A549 (cell line): ENCODE measurements at regions not wholly inside any gene's neighbourhood (a gene's known extent, or its start where the extent isn't known, plus 50 kb on each side); places are given as distances from the start of the nearest gene placed in this dataset.

Source experiments
- EHMT2 ChIP-seq: fragments of 200-600 bp; sonication (generic); IDR thresholded peaks from 2 replicates; pipeline ENCODE4 v1.6.1; 2016; ENCODE audit warnings: antibody characterized with exemption, low read depth, mild to moderate bottlenecking, moderate library complexity
- FOSL2 ChIP-seq, 2 experiments: fragments of 450-650 bp in 1 of 2; fragments of >200 bp in 1 of 2; sonication (Bioruptor Twin) in 1 of 2; formaldehyde crosslinking; IDR thresholded peaks; 2 replicates each; pipeline versions ENCODE4 v1.5.0 to v1.6.1; 2016 to 2020; ENCODE audit warnings: mild to moderate bottlenecking in 1 of 2, moderate library complexity in 1 of 2
- FOXS1 ChIP-seq: fragments of 250-450 bp; sonication (Bioruptor Pico); IDR thresholded peaks from 2 replicates; pipeline ENCODE4 v1.5.0; 2020; ENCODE audit warnings: mild to moderate bottlenecking, moderate library complexity
- NFE2L2 ChIP-seq: fragments of 150-350 bp; conservative IDR thresholded peaks from 2 replicates; pipeline ENCODE4 v1.6.1; 2014; ENCODE audit warnings: low read length
- POLR2A ChIP-seq: IDR thresholded peaks from 2 replicates; pipeline ENCODE4 v1.6.1; 2012; ENCODE audit warnings: mild to moderate bottlenecking, low read length
- RAD21 ChIP-seq, 2 experiments: fragments of >200 bp in 1 of 2; sonication (Bioruptor Twin) in 1 of 2; formaldehyde crosslinking in 1 of 2; IDR thresholded peaks in 1 of 2; conservative IDR thresholded peaks in 1 of 2; 2 replicates in 1 of 2; 3 replicates in 1 of 2; pipeline ENCODE4 v1.6.1; 2012 to 2018; ENCODE audit warnings: inconsistent platforms in 1 of 2
- RFX5 ChIP-seq: fragments of 450-650 bp; IDR thresholded peaks from 2 replicates; pipeline ENCODE4 v1.7.1; 2014; ENCODE audit warnings: antibody characterized with exemption, mild to moderate bottlenecking, moderate library complexity
- ZFP36 ChIP-seq: fragments of 450-650 bp; IDR thresholded peaks from 2 replicates; pipeline ENCODE4 v1.6.1; 2014; ENCODE audit warnings: borderline replicate concordance; ENCODE audit not compliant: partially characterized antibody
- TF ChIP-seq, protein P1 (sequence below): fragments of >200 bp; sonication (Bioruptor Twin); formaldehyde crosslinking; IDR thresholded peaks from 3 replicates; pipeline ENCODE4 v1.5.1; 2016
- TF ChIP-seq, protein P2 (sequence below): fragments of 250-450 bp; sonication (Bioruptor Pico); IDR thresholded peaks from 2 replicates; pipeline ENCODE4 v1.5.0; 2021; ENCODE audit warnings: mild to moderate bottlenecking, moderate library complexity, borderline replicate concordance
- TF ChIP-seq, protein P3 (sequence below): IDR thresholded peaks from 2 replicates; pipeline ENCODE4 v1.6.1; 2012
- TF ChIP-seq, protein P4 (sequence below): fragments of 250-450 bp; sonication (Bioruptor Pico); IDR thresholded peaks from 2 replicates; pipeline ENCODE4 v1.5.0; 2020; ENCODE audit warnings: low read depth, mild to moderate bottlenecking, moderate library complexity

DNA sequence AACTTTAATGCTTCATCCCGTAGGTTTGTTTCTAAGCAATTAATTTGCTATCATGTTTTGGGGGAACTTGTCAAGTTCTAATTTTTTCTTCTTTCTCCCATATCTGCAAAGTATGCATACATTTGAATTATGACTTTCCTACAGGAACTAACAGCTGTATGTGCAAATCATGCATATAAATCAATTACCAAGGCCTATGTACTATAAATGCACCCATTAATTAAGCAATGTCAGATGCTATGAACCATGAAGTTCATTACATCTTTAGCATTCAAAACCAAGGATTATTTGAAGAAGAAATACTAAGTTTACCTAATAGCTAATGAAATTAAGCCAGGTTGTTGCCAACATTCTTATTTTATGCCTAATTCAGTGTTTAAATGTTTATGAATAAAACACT lies 851.3 kb downstream of the TFAP2A start:
- TF ChIP-seq POLR2A (no peak), ZFP36 (no peak), RAD21 (conservative IDR thresholded peaks at IDR 0.05 in 1 of 2, IDR thresholded peaks at IDR 0.05 in 1 of 2) (no peak), RFX5 (no peak), FOXS1 (no peak), FOSL2 (IDR thresholded peaks at IDR 0.05) (no peak), FOSL2 (CRISPR knock-in tag; IDR thresholded peaks at IDR 0.05) (no peak), NFE2L2 (no peak), EHMT2 (no peak)
- TF ChIP-seq, protein P1, sequence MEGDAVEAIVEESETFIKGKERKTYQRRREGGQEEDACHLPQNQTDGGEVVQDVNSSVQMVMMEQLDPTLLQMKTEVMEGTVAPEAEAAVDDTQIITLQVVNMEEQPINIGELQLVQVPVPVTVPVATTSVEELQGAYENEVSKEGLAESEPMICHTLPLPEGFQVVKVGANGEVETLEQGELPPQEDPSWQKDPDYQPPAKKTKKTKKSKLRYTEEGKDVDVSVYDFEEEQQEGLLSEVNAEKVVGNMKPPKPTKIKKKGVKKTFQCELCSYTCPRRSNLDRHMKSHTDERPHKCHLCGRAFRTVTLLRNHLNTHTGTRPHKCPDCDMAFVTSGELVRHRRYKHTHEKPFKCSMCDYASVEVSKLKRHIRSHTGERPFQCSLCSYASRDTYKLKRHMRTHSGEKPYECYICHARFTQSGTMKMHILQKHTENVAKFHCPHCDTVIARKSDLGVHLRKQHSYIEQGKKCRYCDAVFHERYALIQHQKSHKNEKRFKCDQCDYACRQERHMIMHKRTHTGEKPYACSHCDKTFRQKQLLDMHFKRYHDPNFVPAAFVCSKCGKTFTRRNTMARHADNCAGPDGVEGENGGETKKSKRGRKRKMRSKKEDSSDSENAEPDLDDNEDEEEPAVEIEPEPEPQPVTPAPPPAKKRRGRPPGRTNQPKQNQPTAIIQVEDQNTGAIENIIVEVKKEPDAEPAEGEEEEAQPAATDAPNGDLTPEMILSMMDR = no peak
- TF ChIP-seq, protein P2, sequence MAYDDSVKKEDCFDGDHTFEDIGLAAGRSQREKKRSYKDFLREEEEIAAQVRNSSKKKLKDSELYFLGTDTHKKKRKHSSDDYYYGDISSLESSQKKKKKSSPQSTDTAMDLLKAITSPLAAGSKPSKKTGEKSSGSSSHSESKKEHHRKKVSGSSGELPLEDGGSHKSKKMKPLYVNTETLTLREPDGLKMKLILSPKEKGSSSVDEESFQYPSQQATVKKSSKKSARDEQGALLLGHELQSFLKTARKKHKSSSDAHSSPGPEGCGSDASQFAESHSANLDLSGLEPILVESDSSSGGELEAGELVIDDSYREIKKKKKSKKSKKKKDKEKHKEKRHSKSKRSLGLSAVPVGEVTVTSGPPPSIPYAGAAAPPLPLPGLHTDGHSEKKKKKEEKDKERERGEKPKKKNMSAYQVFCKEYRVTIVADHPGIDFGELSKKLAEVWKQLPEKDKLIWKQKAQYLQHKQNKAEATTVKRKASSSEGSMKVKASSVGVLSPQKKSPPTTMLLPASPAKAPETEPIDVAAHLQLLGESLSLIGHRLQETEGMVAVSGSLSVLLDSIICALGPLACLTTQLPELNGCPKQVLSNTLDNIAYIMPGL (CRISPR knock-in tag) = no peak
- TF ChIP-seq, protein P3, sequence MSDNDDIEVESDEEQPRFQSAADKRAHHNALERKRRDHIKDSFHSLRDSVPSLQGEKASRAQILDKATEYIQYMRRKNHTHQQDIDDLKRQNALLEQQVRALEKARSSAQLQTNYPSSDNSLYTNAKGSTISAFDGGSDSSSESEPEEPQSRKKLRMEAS = no peak
- TF ChIP-seq, protein P4, sequence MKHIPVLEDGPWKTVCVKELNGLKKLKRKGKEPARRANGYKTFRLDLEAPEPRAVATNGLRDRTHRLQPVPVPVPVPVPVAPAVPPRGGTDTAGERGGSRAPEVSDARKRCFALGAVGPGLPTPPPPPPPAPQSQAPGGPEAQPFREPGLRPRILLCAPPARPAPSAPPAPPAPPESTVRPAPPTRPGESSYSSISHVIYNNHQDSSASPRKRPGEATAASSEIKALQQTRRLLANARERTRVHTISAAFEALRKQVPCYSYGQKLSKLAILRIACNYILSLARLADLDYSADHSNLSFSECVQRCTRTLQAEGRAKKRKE (CRISPR knock-in tag) = no peak
